CD4-positive, alpha-beta T cell treated with Interferon gamma for 1 hour (primary cell): ENCODE measurements at regions not wholly inside any gene's neighbourhood (a gene's known extent, or its start where the extent isn't known, plus 50 kb on each side); places are given as distances from the start of the nearest gene placed in this dataset.
"Not testable (repeated sequence)": the region's sequence is repeated elsewhere in the genome, so short reads cannot be mapped to it uniquely, and the experiment has no call there.

Experiments used
- DNase-seq: peaks from one replicate; pipeline ENCODE4 v3.0.0-alpha.2; 2020

- no peak for DNase-seq
Measured at GRCh38 chr13:50200569-50200968, 185.3 kb downstream of the KCNRG start.

- no peak for DNase-seq
Measured at GRCh38 chr13:50200988-50201387, 185.7 kb downstream of the KCNRG start.

- DNase-seq = no peak
Measured at GRCh38 chr13:50202485-50202884, 187.2 kb downstream of the KCNRG start.

- DNase-seq = no peak
Measured at GRCh38 chr13:50203256-50203941, 188.2 kb downstream of the KCNRG start.

- no peak for DNase-seq
Measured at GRCh38 chr13:50205581-50205980, 190.3 kb downstream of the KCNRG start.

GRCh38 chr13:50208826-50209335 is 193.6 kb downstream of the KCNRG start:
- DNase-seq = peak; percentile 49

- no peak for DNase-seq
Measured at GRCh38 chr13:50209631-50210030, 194.4 kb downstream of the KCNRG start.

GRCh38 chr13:50213526-50213925 is 198.3 kb downstream of the KCNRG start:
- DNase-seq = no peak

GRCh38 chr13:50214514-50214913 is 199.3 kb downstream of the KCNRG start:
- no peak for DNase-seq

GRCh38 chr13:50215399-50215798 is 200.2 kb downstream of the KCNRG start:
- no peak for DNase-seq

GRCh38 chr13:50219743-50220142 is 204.5 kb downstream of the KCNRG start:
- no peak for DNase-seq

GRCh38 chr13:50220938-50221337 is 205.7 kb downstream of the KCNRG start:
- peak; percentile 7 for DNase-seq

- peak; percentile 73 for DNase-seq
Measured at GRCh38 chr13:50222569-50223332, 207.5 kb downstream of the KCNRG start.

GRCh38 chr13:50224534-50224933 is 209.3 kb downstream of the KCNRG start:
- no peak for DNase-seq

- no peak for DNase-seq
Measured at GRCh38 chr13:50225193-50226155, 210.2 kb downstream of the KCNRG start.

GRCh38 chr13:50226515-50227155 is 211.4 kb downstream of the KCNRG start:
- no peak for DNase-seq

- no peak for DNase-seq
Measured at GRCh38 chr13:50227361-50227760, 212.1 kb downstream of the KCNRG start.

- DNase-seq = no peak
Measured at GRCh38 chr13:50228527-50228926, 213.3 kb downstream of the KCNRG start.

GRCh38 chr13:50229960-50230661 is 214.9 kb downstream of the KCNRG start:
- DNase-seq = no peak

- DNase-seq = no peak
Measured at GRCh38 chr13:50230662-50230978, 215.4 kb downstream of the KCNRG start.

GRCh38 chr13:50233574-50233973 is 218.3 kb downstream of the KCNRG start:
- not testable (repeated sequence) for DNase-seq
